ENCODE measurements at regions not wholly inside any gene's neighbourhood (a gene's known extent, or its start where the extent isn't known, plus 50 kb on each side); places are given as distances from the start of the nearest gene placed in this dataset.

DNA sequence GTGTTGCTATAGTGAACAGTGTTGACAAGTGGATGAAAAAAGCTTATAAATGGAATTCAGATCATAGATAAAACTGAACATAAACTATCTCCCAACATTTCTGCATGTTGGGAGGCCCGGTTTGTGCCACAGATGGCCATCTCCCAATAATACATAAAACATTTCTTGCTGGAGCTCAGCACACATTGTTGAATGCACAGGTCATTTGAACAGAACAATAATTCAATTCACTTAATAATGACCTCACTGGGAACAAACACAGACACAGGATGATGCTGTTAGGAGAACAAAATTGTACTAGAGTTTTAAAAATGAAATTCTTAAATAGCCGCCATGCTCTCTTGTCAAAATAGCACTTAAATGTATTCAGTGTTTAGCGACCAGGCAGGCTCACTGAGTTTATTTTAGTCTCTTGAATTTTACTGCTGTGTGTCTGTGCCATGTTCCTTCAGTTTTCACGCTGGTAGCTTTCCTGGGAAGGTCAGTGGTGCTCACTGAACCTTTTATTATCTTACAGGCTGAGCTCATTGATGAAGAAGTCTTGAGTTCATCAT, 85.0 kb upstream of the SSBP2 start:
- Histone ChIP-seq H3K9me3 (ENCODE audit: control insufficient read depth, insufficient read depth, low read length) (no peaks in the 10 kb centered on the region), H3K36me3 (ENCODE audit: control insufficient read depth, insufficient read depth, low read length) (no peaks in the 10 kb centered on the region), H3K27ac (ENCODE audit: low read length) (no peak overlapping the region), H3K27me3 (ENCODE audit: control insufficient read depth, insufficient read depth, low read length) (no peaks in the 10 kb centered on the region), H3K4me1 (ENCODE audit: control insufficient read depth, insufficient read depth, low read length) (no peaks in the 10 kb centered on the region), H3K4me3 (ENCODE audit: low read length) (no peak overlapping the region)
- Mint-ChIP-seq H3K27me3 (ENCODE audit: low read depth in 2 of 2) (peaks cover 3 to 8% of the 10 kb centered on the region in 2 donors), H3K9me3 (no peaks in the 10 kb centered on the region), H3K4me1 (no peaks in the 10 kb centered on the region), H3K27ac (no peak overlapping the region), H3K36me3 (no peaks in the 10 kb centered on the region), H3K4me3 (no peak overlapping the region)
- DNase-seq (no peak), ATAC-seq (no peak)
- TF ChIP-seq, protein P1, sequence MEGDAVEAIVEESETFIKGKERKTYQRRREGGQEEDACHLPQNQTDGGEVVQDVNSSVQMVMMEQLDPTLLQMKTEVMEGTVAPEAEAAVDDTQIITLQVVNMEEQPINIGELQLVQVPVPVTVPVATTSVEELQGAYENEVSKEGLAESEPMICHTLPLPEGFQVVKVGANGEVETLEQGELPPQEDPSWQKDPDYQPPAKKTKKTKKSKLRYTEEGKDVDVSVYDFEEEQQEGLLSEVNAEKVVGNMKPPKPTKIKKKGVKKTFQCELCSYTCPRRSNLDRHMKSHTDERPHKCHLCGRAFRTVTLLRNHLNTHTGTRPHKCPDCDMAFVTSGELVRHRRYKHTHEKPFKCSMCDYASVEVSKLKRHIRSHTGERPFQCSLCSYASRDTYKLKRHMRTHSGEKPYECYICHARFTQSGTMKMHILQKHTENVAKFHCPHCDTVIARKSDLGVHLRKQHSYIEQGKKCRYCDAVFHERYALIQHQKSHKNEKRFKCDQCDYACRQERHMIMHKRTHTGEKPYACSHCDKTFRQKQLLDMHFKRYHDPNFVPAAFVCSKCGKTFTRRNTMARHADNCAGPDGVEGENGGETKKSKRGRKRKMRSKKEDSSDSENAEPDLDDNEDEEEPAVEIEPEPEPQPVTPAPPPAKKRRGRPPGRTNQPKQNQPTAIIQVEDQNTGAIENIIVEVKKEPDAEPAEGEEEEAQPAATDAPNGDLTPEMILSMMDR (IDR thresholded peaks at IDR 0.05): no peak
- intact Hi-C loops (cut with micrococcal nuclease): no loop called here
- 91% methylated on average over 4 of the region's 4 CpGs for WGBS (ENCODE audit: insufficient coverage)

- no peaks in the 10 kb centered on the region for H3K36me3 ChIP-seq (ENCODE audit: control insufficient read depth, insufficient read depth, low read length)
- H3K27me3 ChIP-seq (ENCODE audit: control insufficient read depth, insufficient read depth, low read length): no peaks in the 10 kb centered on the region
- TF ChIP-seq, protein P1 (IDR thresholded peaks at IDR 0.05): no peak
- H3K4me1 ChIP-seq (ENCODE audit: control insufficient read depth, insufficient read depth, low read length): no peaks in the 10 kb centered on the region
- H3K4me1 Mint-ChIP-seq: no peaks in the 10 kb centered on the region
- H3K4me3 Mint-ChIP-seq: no peak overlapping the region
- no peak overlapping the region for H3K27ac Mint-ChIP-seq
- no peaks in the 10 kb centered on the region for H3K9me3 ChIP-seq (ENCODE audit: control insufficient read depth, insufficient read depth, low read length)
- no peak overlapping the region for H3K4me3 ChIP-seq (ENCODE audit: low read length)
- ATAC-seq (no peak), DNase-seq (no peak)
- H3K36me3 Mint-ChIP-seq: no peaks in the 10 kb centered on the region
- H3K9me3 Mint-ChIP-seq: no peaks in the 10 kb centered on the region
- WGBS (ENCODE audit: insufficient coverage): 93% methylated on average over 11 of the region's 11 CpGs
- H3K27me3 Mint-ChIP-seq (ENCODE audit: low read depth in 2 of 2): peaks cover 3 to 8% of the 10 kb centered on the region in 2 donors
- intact Hi-C loops (cut with micrococcal nuclease): no loop called here
- H3K27ac ChIP-seq (ENCODE audit: low read length): no peak overlapping the region
Measured at GRCh38 chr5:81834021-81834660, 83.2 kb upstream of the SSBP2 start.

DNA sequence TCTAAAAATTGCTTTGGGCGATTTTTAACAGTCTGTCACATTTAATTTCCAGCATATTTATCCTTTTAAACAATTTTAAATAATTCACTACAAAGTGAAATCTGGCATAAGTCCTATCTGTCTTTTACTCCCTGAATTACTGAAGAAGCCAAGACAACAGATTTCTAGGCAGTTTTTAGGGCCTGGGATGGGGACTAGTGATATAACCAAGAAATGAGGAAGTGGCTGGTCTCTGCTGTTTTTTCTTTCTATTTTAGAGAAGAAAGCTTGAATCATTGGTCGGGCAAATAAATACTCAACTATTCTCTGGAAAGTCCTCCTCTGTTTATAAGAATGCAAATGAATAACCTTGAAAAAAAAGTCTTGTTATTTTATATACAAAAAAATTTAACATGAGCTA, 79.7 kb upstream of the SSBP2 start:
- no peaks in the 10 kb centered on the region for H3K9me3 Mint-ChIP-seq
- no peaks in the 10 kb centered on the region for H3K9me3 ChIP-seq (ENCODE audit: control insufficient read depth, insufficient read depth, low read length)
- H3K27ac ChIP-seq (ENCODE audit: low read length): no peak overlapping the region
- H3K36me3 ChIP-seq (ENCODE audit: control insufficient read depth, insufficient read depth, low read length): no peaks in the 10 kb centered on the region
- H3K4me1 Mint-ChIP-seq: no peaks in the 10 kb centered on the region
- no peaks in the 10 kb centered on the region for H3K27me3 ChIP-seq (ENCODE audit: control insufficient read depth, insufficient read depth, low read length)
- intact Hi-C loops (cut with micrococcal nuclease): no loop called here
- H3K4me1 ChIP-seq (ENCODE audit: control insufficient read depth, insufficient read depth, low read length): no peaks in the 10 kb centered on the region
- H3K27me3 Mint-ChIP-seq (ENCODE audit: low read depth in 2 of 2): peaks cover 3 to 8% of the 10 kb centered on the region in 2 donors
- DNase-seq (no peak), ATAC-seq (no peak)
- TF ChIP-seq, protein P1 (IDR thresholded peaks at IDR 0.05): no peak
- no peaks in the 10 kb centered on the region for H3K36me3 Mint-ChIP-seq
- no peak overlapping the region for H3K27ac Mint-ChIP-seq
- 80% methylated on average over 1 of the region's 2 CpGs for WGBS (ENCODE audit: insufficient coverage)
- H3K4me3 ChIP-seq (ENCODE audit: low read length): no peak overlapping the region
- no peak overlapping the region for H3K4me3 Mint-ChIP-seq

GRCh38 chr5:81829242-81829641, 78.3 kb upstream of the SSBP2 start:
- intact Hi-C loops (cut with micrococcal nuclease): no loop called here
- Mint-ChIP-seq H3K27ac (no peak overlapping the region), H3K36me3 (no peaks in the 10 kb centered on the region), H3K4me1 (no peaks in the 10 kb centered on the region), H3K4me3 (no peak overlapping the region), H3K27me3 (ENCODE audit: low read depth in 2 of 2) (peaks cover 3 to 7% of the 10 kb centered on the region in 2 donors), H3K9me3 (no peaks in the 10 kb centered on the region)
- Histone ChIP-seq H3K36me3 (ENCODE audit: control insufficient read depth, insufficient read depth, low read length) (no peaks in the 10 kb centered on the region), H3K4me3 (ENCODE audit: low read length) (no peak overlapping the region), H3K4me1 (ENCODE audit: control insufficient read depth, insufficient read depth, low read length) (no peaks in the 10 kb centered on the region), H3K27ac (ENCODE audit: low read length) (no peak overlapping the region), H3K27me3 (ENCODE audit: control insufficient read depth, insufficient read depth, low read length) (no peaks in the 10 kb centered on the region), H3K9me3 (ENCODE audit: control insufficient read depth, insufficient read depth, low read length) (no peaks in the 10 kb centered on the region)
- no peak for DNase-seq
- ATAC-seq: no peak
- WGBS (ENCODE audit: insufficient coverage): 57% methylated on average over 5 of the region's 5 CpGs
- TF ChIP-seq, protein P1 (IDR thresholded peaks at IDR 0.05): no peak
